CD14-positive monocyte (primary cell): ENCODE measurements at regions not wholly inside any gene's neighbourhood (a gene's known extent, or its start where the extent isn't known, plus 50 kb on each side); places are given as distances from the start of the nearest gene placed in this dataset.

ENCODE experiments used
- DNase-seq, 3 donors: peaks; one replicate each; pipeline ENCODE4 v3.0.0-alpha.2; 2011 to 2022
- H2AFZ ChIP-seq: 2 replicates; pipeline ENCODE4 v1.6.0; 2012; ENCODE audit warnings: mild to moderate bottlenecking, low read depth, low read length, inconsistent platforms; ENCODE audit not compliant: insufficient read depth, poor library complexity, severe bottlenecking
- H3K27ac ChIP-seq, 2 donors: 1 replicate in 1 of 2; 2 replicates in 1 of 2; pipeline ENCODE4 v1.5.1; 2012 to 2013; ENCODE audit warnings: low read length in 2 of 2, control low read depth in 1 of 2, inconsistent platforms in 1 of 2, low read depth in 1 of 2, mild to moderate bottlenecking in 1 of 2
- H3K27me3 ChIP-seq, 2 donors: one replicate each; pipeline versions ENCODE4 v1.6.0 to v1.6.1; 2011 to 2013; ENCODE audit warnings: low read length in 2 of 2; ENCODE audit not compliant: control insufficient read depth in 2 of 2, insufficient read depth in 2 of 2
- H3K36me3 ChIP-seq, 2 donors: replicated peaks in 1 of 2; 1 replicate in 1 of 2; 2 replicates in 1 of 2; pipeline versions ENCODE4 v1.5.1 to v1.6.1; 2012 to 2013; ENCODE audit warnings: low read length in 2 of 2, control low read depth in 1 of 2, inconsistent platforms in 1 of 2, mild to moderate bottlenecking in 1 of 2; ENCODE audit not compliant: insufficient read depth in 2 of 2, control insufficient read depth in 1 of 2
- H3K4me1 ChIP-seq, 2 donors: 1 replicate in 1 of 2; 2 replicates in 1 of 2; pipeline versions ENCODE4 v1.5.1 to v1.6.1; 2012 to 2013; ENCODE audit warnings: low read length in 2 of 2, control low read depth in 1 of 2, inconsistent platforms in 1 of 2, mild to moderate bottlenecking in 1 of 2, moderate library complexity in 1 of 2; ENCODE audit not compliant: insufficient read depth in 2 of 2, control insufficient read depth in 1 of 2
- H3K4me2 ChIP-seq: replicated peaks from 2 replicates; pipeline ENCODE3; 2012; ENCODE audit warnings: low read length, moderate library complexity, mild to moderate bottlenecking; ENCODE audit not compliant: poor library complexity, severe bottlenecking; ENCODE audit errors: extremely low read depth
- H3K4me3 ChIP-seq, 3 experiments: fragments of 200-600 bp in 1 of 3; sonication (generic) in 1 of 3; replicated peaks in 1 of 3; 1 replicate in 2 of 3; 2 replicates in 1 of 3; pipeline ENCODE4 v1.5.1; 2011 to 2013; ENCODE audit warnings: low read length in 3 of 3, mild to moderate bottlenecking in 3 of 3, control low read depth in 2 of 3, low read depth in 2 of 3, inconsistent platforms in 1 of 3, moderate library complexity in 1 of 3
- H3K79me2 ChIP-seq: 2 replicates; pipeline ENCODE4 v1.6.0; 2012; ENCODE audit warnings: mild to moderate bottlenecking, control low read depth, inconsistent platforms, low read length, moderate library complexity; ENCODE audit not compliant: insufficient read depth
- H3K9ac ChIP-seq: 2 replicates; pipeline ENCODE4 v1.6.0; 2017; ENCODE audit warnings: low read length, mild to moderate bottlenecking; ENCODE audit not compliant: insufficient read depth, poor library complexity, severe bottlenecking
- H3K9me3 ChIP-seq, 2 donors: replicated peaks in 1 of 2; 1 replicate in 1 of 2; 2 replicates in 1 of 2; pipeline versions ENCODE4 v1.5.1 to v1.6.1; 2012 to 2013; ENCODE audit warnings: low read length in 2 of 2, control low read depth in 1 of 2; ENCODE audit not compliant: control insufficient read depth in 1 of 2, insufficient read depth in 1 of 2
- H4K20me1 ChIP-seq: 2 replicates; pipeline ENCODE4 v1.6.0; 2012; ENCODE audit warnings: mild to moderate bottlenecking, low read length, control low read depth, moderate library complexity; ENCODE audit not compliant: insufficient read depth
- H3K27ac Mint-ChIP-seq, 7 donors: one replicate each; pipeline ENCODE4 v1.8.0; 2020; ENCODE audit warnings: mild to moderate bottlenecking in 7 of 7, mixed read lengths in 7 of 7, moderate library complexity in 6 of 7, inconsistent platforms in 2 of 7
- H3K27me3 Mint-ChIP-seq, 3 donors: one replicate each; pipeline ENCODE4 v1.8.0; 2021 to 2022; ENCODE audit warnings: low read depth in 3 of 3, mild to moderate bottlenecking in 3 of 3, mixed read lengths in 3 of 3, moderate library complexity in 3 of 3, inconsistent platforms in 1 of 3
- H3K36me3 Mint-ChIP-seq, 2 donors: one replicate each; pipeline ENCODE4 v1.8.0; 2020; ENCODE audit warnings: mixed read lengths in 2 of 2, inconsistent platforms in 1 of 2, mild to moderate bottlenecking in 1 of 2
- H3K4me1 Mint-ChIP-seq: one replicate; pipeline ENCODE4 v1.8.0; 2020; ENCODE audit warnings: mild to moderate bottlenecking, mixed read lengths
- H3K4me3 Mint-ChIP-seq, 2 donors: one replicate each; pipeline ENCODE4 v1.8.0; 2020; ENCODE audit warnings: mild to moderate bottlenecking in 2 of 2, mixed read lengths in 2 of 2, moderate library complexity in 1 of 2
- H3K9me3 Mint-ChIP-seq, 7 donors: one replicate each; pipeline ENCODE4 v1.8.0; 2020 to 2022; ENCODE audit warnings: mixed read lengths in 7 of 7, mild to moderate bottlenecking in 6 of 7, moderate library complexity in 6 of 7, inconsistent platforms in 2 of 7
- WGBS: methylation state at CpG from one replicate; pipeline ENCODE4 v1.1.5; 2013; ENCODE audit warnings: missing lambda C conversion rate; ENCODE audit not compliant: insufficient coverage; 5-methylcytosine and 5-hydroxymethylcytosine counted together
- intact Hi-C, 2 donors: fragments of 100-400 bp; cut with micrococcal nuclease; formaldehyde crosslinking; loops; one replicate each; pipeline versions ENCODE4 v1.15.0 to v1.15.1; 2023
- TF ChIP-seq, protein P1 (sequence below): fragments of 200-600 bp; IDR thresholded peaks from one replicate; pipeline ENCODE4 v1.8.0; 2022; ENCODE audit warnings: antibody characterized with exemption, mild to moderate bottlenecking

DNA sequence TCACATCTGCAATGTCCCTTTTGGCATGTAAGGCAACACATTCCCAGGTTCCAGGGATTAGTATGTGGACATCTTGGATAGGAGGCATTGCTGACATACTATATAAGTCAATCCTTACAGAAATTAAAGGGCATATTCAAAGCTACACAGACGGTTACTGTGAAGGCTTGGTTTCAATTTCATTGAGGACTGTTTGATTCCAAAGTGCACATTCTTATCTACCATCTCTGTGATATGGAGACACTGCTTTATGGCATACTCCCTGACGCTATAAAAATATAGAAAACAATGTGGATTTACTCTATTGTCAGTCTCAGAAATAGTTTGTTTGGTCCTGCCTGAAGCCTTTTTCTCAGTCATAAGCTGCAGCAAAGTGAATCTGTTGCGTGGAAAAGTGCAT lies 1486.7 kb downstream of the FAM181B start:
- WGBS, result 75% methylated on average over 1 of the region's 3 CpGs
- no peak for DNase-seq
- H3K9me3 Mint-ChIP-seq, result peaks cover 0 to 3% (median 0%) of the 10 kb centered on the region in 7 donors

DNA sequence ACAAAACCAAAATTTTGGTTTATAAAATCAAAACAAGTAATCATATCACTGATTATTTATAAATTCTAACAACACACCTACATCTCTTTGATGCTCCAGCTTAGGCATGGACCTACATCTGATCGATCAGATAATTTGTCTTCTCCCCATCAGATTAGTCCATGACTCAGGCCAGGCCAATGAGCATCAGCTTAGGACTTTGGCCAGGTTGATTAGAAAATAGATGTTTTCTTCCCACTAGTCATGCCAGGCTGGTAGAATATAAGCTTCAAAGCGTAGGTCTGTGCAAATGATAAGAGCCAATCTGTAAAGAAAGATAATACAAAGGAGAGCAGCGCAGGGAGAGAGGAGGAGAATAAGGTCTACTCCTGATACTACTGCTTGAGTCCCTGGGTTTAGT lies 1487.9 kb downstream of the FAM181B start:
- H3K36me3 ChIP-seq, result no peaks in the 10 kb centered on the region
- H3K27me3 ChIP-seq, result no peaks in the 10 kb centered on the region
- Mint-ChIP-seq H3K4me1 (no peaks in the 10 kb centered on the region), H3K4me3 (no peak overlapping the region), H3K27ac (no peak overlapping the region), H3K27me3 (peaks cover 0 to 4% (median 1%) of the 10 kb centered on the region in 3 donors), H3K36me3 (no peaks in the 10 kb centered on the region), H3K9me3 (peaks cover 0 to 3% (median 0%) of the 10 kb centered on the region in 7 donors)
- TF ChIP-seq, protein P1, sequence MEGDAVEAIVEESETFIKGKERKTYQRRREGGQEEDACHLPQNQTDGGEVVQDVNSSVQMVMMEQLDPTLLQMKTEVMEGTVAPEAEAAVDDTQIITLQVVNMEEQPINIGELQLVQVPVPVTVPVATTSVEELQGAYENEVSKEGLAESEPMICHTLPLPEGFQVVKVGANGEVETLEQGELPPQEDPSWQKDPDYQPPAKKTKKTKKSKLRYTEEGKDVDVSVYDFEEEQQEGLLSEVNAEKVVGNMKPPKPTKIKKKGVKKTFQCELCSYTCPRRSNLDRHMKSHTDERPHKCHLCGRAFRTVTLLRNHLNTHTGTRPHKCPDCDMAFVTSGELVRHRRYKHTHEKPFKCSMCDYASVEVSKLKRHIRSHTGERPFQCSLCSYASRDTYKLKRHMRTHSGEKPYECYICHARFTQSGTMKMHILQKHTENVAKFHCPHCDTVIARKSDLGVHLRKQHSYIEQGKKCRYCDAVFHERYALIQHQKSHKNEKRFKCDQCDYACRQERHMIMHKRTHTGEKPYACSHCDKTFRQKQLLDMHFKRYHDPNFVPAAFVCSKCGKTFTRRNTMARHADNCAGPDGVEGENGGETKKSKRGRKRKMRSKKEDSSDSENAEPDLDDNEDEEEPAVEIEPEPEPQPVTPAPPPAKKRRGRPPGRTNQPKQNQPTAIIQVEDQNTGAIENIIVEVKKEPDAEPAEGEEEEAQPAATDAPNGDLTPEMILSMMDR, result no peak
- no peaks in the 10 kb centered on the region for H3K79me2 ChIP-seq
- intact Hi-C loops, result no loop called here
- no peak overlapping the region for H3K4me2 ChIP-seq
- no peaks in the 10 kb centered on the region for H4K20me1 ChIP-seq
- no peaks in the 10 kb centered on the region for H3K9me3 ChIP-seq
- H3K27ac ChIP-seq, result no peak overlapping the region
- H3K4me3 ChIP-seq, result no peak overlapping the region
- WGBS, result 75% methylated on average over 1 of the region's 3 CpGs
- no peak overlapping the region for H3K9ac ChIP-seq
- no peak for DNase-seq
- H2AFZ ChIP-seq, result no peak overlapping the region
- H3K4me1 ChIP-seq, result no peaks in the 10 kb centered on the region

More for the DNA sequence above, 1486.7 kb downstream of the FAM181B start:
- H3K27ac ChIP-seq, result no peak overlapping the region
- Mint-ChIP-seq H3K4me3 (no peak overlapping the region), H3K27me3 (peaks cover 0 to 4% (median 1%) of the 10 kb centered on the region in 3 donors), H3K27ac (no peak overlapping the region), H3K36me3 (no peaks in the 10 kb centered on the region), H3K4me1 (no peaks in the 10 kb centered on the region)
- TF ChIP-seq, protein P1, result no peak
- H3K4me2 ChIP-seq, result no peak overlapping the region
- H4K20me1 ChIP-seq, result no peaks in the 10 kb centered on the region
- H3K27me3 ChIP-seq, result no peaks in the 10 kb centered on the region
- H3K9ac ChIP-seq, result no peak overlapping the region
- intact Hi-C loops, result no loop called here
- H3K79me2 ChIP-seq, result no peaks in the 10 kb centered on the region
- no peak overlapping the region for H3K4me3 ChIP-seq
- no peaks in the 10 kb centered on the region for H3K9me3 ChIP-seq
- no peak overlapping the region for H2AFZ ChIP-seq
- no peaks in the 10 kb centered on the region for H3K36me3 ChIP-seq
- no peaks in the 10 kb centered on the region for H3K4me1 ChIP-seq
